NB4 (cell line): ENCODE measurements at regions not wholly inside any gene's neighbourhood (a gene's known extent, or its start where the extent isn't known, plus 50 kb on each side); places are given as distances from the start of the nearest gene placed in this dataset.

ENCODE experiments used
- MYC ChIP-seq: IDR thresholded peaks from 2 replicates; pipeline ENCODE4 v1.6.1; 2011; ENCODE audit warnings: low read depth, low read length
- POLR2A ChIP-seq: IDR thresholded peaks from 2 replicates; pipeline ENCODE4 v1.6.1; 2011; ENCODE audit warnings: mild to moderate bottlenecking; ENCODE audit not compliant: insufficient read length; ENCODE audit errors: extremely low read depth

- TF ChIP-seq POLR2A (no peak), MYC (no peak)
These were observed 131.4 kb upstream of the POU2AF2 start for GRCh38 chr11:111114091-111114490.
